ENCODE measurements at regions not wholly inside any gene's neighbourhood (a gene's known extent, or its start where the extent isn't known, plus 50 kb on each side); places are given as distances from the start of the nearest gene placed in this dataset.

GRCh38 chr1:110285316-110285715 lies 53.9 kb upstream of the RBM15 start:
- TF ChIP-seq CTCF (conservative IDR thresholded peaks at IDR 0.05; ENCODE audit: low read length): no peak
- DNase-seq (ENCODE audit: low read depth): peak; percentile 43
- no peak overlapping the region for H3K4me3 ChIP-seq (ENCODE audit: low read length)

GRCh38 chr1:110286564-110286963 lies 52.6 kb upstream of the RBM15 start:
- H3K4me3 ChIP-seq (ENCODE audit: low read length): no peak overlapping the region
- DNase-seq (ENCODE audit: low read depth): no peak
- no peak for TF ChIP-seq CTCF (conservative IDR thresholded peaks at IDR 0.05; ENCODE audit: low read length)

- peak; percentile 22 for DNase-seq (ENCODE audit: low read depth)
- no peak overlapping the region for H3K4me3 ChIP-seq (ENCODE audit: low read length)
- no peak for TF ChIP-seq CTCF (conservative IDR thresholded peaks at IDR 0.05; ENCODE audit: low read length)
Measured at GRCh38 chr1:110288111-110288510, 51.1 kb upstream of the RBM15 start.
